ENCODE measurements at regions not wholly inside any gene's neighbourhood (a gene's known extent, or its start where the extent isn't known, plus 50 kb on each side); places are given as distances from the start of the nearest gene placed in this dataset.

GRCh38 chr2:39546937-39547336, 109.9 kb upstream of the MAP4K3 start (continued):
- TF ChIP-seq ZBTB40 (IDR thresholded peaks at IDR 0.05; ENCODE audit: borderline replicate concordance) (no peak), ATF2 (IDR thresholded peaks at IDR 0.05; ENCODE audit: low read length) (no peak), MTA2 (IDR thresholded peaks at IDR 0.05; ENCODE audit: low read depth) (no peak)

- H2AFZ ChIP-seq (ENCODE audit: control insufficient read depth, low read depth, low read length): no peak overlapping the region
- in situ Hi-C loops (cut with MboI): no loop called here
- POLR2A ChIA-PET: no interaction called here
- no peak for TF ChIP-seq PAX8 (IDR thresholded peaks at IDR 0.05)
- no peak for TF ChIP-seq SPI1 (IDR thresholded peaks at IDR 0.05; ENCODE audit: borderline replicate concordance, insufficient read depth, low read depth, low read length)
- no peak for TF ChIP-seq SIN3A (IDR thresholded peaks at IDR 0.05; ENCODE audit: low read depth, low read length)
- TF ChIP-seq SMAD1 (IDR thresholded peaks at IDR 0.05; ENCODE audit: low read depth, partially characterized antibody): no peak
- TF ChIP-seq ATF7 (IDR thresholded peaks at IDR 0.05; ENCODE audit: low read depth): no peak
- TF ChIP-seq EZH2 (IDR thresholded peaks at IDR 0.05; ENCODE audit: borderline replicate concordance, control insufficient read depth, low read depth, low read length): no peak
- no peak for TF ChIP-seq RELA (IDR thresholded peaks at IDR 0.05; ENCODE audit: borderline replicate concordance, partially characterized antibody)
- no peak for TF ChIP-seq ZZZ3 (IDR thresholded peaks at IDR 0.05; ENCODE audit: control insufficient read depth, insufficient read length, low read depth)
- no peak for TF ChIP-seq CBFB (IDR thresholded peaks at IDR 0.05; ENCODE audit: low read depth)
- no peak for TF ChIP-seq NR2C1 (IDR thresholded peaks at IDR 0.05)
- no peak for TF ChIP-seq BCL11A (IDR thresholded peaks at IDR 0.05; ENCODE audit: low read depth, low read length)
- TF ChIP-seq ZNF207 (IDR thresholded peaks at IDR 0.05; ENCODE audit: borderline replicate concordance): no peak
- TF ChIP-seq MXI1 (IDR thresholded peaks at IDR 0.05; ENCODE audit: low read depth, low read length): no peak
- no peak for TF ChIP-seq SMARCA5 (IDR thresholded peaks at IDR 0.05)
- TF ChIP-seq SREBF2 (IDR thresholded peaks at IDR 0.05; ENCODE audit: low read length): no peak
- TF ChIP-seq SUPT20H (IDR thresholded peaks at IDR 0.05; ENCODE audit: borderline replicate concordance, control insufficient read depth, low read depth, low read length): no peak
These were observed 111.0 kb upstream of the MAP4K3 start for GRCh38 chr2:39547811-39548719.

More at GRCh38 chr2:39547811-39548719, 111.0 kb upstream of the MAP4K3 start:
- no peak for FAIRE-seq
- Histone ChIP-seq H3K27ac (ENCODE audit: control insufficient read depth, insufficient read depth) (no peak overlapping the region), H3K27me3 (replicated peaks in 1 of 2; ENCODE audit: control insufficient read depth in 2 of 2, insufficient read depth in 2 of 2, low read length in 1 of 2) (no peaks in the 10 kb centered on the region), H4K20me1 (ENCODE audit: control insufficient read depth, insufficient read depth) (no peaks in the 10 kb centered on the region), H3K9ac (ENCODE audit: control insufficient read depth, insufficient read depth, low read length) (no peak overlapping the region), H3K4me2 (ENCODE audit: control insufficient read depth, insufficient read depth) (no peak overlapping the region), H3K9me3 (replicated peaks; ENCODE audit: control insufficient read depth, insufficient read depth, low read length) (no peaks in the 10 kb centered on the region), H3K36me3 (ENCODE audit: control insufficient read depth in 2 of 2, insufficient read depth in 2 of 2, low read length in 1 of 2) (no peaks in the 10 kb centered on the region), H3K79me2 (ENCODE audit: control insufficient read depth, insufficient read depth, low read length) (no peaks in the 10 kb centered on the region), H3K4me1 (ENCODE audit: control insufficient read depth, insufficient read depth, low read length) (no peaks in the 10 kb centered on the region), H3K4me3 (no peak overlapping the region)
- no peak for ATAC-seq
- DNase-seq (ENCODE audit: low read depth, low spot score): no peak
- BruUV-seq (replicated peaks): no TSS peak
- RAD21 ChIA-PET (ENCODE audit: unreplicated experiment): no interaction called here
- CTCF ChIA-PET: no interaction called here
- SMC1A ChIA-PET (ENCODE audit: uncharacterized antibody, unreplicated experiment): no interaction called here
- 42% methylated on average over 9 of the region's 9 CpGs for WGBS (ENCODE audit: insufficient coverage, insufficient replicate concordance, low lambda C conversion rate, missing lambda C conversion rate)
- intact Hi-C loops (cut with micrococcal nuclease; ENCODE audit: unreplicated experiment): no loop called here
